ENCODE measurements at regions not wholly inside any gene's neighbourhood (a gene's known extent, or its start where the extent isn't known, plus 50 kb on each side); places are given as distances from the start of the nearest gene placed in this dataset.

DNA sequence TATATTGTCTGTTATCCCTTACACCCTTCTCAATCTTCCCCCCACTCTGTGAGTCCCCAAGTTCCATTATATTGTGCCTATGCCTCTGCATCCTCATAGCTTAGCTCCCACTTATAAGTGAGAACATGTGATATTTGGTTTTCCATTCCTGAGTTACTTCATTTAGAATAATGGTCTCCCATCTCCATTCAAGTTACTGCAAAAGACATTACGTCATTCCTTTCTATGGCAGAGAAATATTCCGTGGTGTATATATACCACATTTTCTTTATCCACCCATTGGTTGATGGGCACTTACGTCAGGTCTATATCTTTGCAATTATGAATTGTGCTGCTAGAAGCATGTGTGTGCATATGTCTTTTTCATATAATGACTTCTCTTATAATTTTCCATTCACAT is 54.8 kb upstream of the SGCD start:
- Mint-ChIP-seq H3K4me3 (no peak overlapping the region), H3K4me1 (ENCODE audit: low read depth) (no peaks in the 10 kb centered on the region), H3K9me3 (peaks cover 15% of the 10 kb centered on the region), H3K36me3 (ENCODE audit: low read depth) (no peaks in the 10 kb centered on the region), H3K27me3 (ENCODE audit: insufficient read depth) (no peaks in the 10 kb centered on the region; the same call in 1 of the 2 replicates), H3K27ac (no peak overlapping the region)
- TF ChIP-seq, protein P1, sequence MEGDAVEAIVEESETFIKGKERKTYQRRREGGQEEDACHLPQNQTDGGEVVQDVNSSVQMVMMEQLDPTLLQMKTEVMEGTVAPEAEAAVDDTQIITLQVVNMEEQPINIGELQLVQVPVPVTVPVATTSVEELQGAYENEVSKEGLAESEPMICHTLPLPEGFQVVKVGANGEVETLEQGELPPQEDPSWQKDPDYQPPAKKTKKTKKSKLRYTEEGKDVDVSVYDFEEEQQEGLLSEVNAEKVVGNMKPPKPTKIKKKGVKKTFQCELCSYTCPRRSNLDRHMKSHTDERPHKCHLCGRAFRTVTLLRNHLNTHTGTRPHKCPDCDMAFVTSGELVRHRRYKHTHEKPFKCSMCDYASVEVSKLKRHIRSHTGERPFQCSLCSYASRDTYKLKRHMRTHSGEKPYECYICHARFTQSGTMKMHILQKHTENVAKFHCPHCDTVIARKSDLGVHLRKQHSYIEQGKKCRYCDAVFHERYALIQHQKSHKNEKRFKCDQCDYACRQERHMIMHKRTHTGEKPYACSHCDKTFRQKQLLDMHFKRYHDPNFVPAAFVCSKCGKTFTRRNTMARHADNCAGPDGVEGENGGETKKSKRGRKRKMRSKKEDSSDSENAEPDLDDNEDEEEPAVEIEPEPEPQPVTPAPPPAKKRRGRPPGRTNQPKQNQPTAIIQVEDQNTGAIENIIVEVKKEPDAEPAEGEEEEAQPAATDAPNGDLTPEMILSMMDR (IDR thresholded peaks at IDR 0.05), result no peak
- DNase-seq, result no peak

DNA sequence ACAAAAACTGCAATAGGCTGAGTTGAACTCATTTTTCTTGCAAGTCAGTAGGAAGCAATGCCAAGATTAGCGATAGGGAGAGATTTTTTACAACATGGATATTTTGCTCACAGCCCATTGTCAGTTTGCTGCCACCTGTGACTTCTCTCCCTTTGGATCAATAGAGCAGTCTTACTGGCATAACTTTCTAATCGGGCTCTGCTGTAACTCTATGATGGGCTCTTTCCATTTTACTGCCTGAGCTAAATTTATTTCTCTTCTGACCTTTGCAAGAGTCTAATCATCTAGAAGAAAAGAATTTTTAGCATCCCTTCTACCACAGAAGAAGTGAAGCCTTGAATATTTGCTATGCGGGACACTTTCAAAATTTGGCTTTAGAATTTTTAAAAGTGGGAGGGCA is 53.6 kb upstream of the SGCD start:
- TF ChIP-seq, protein P1 (IDR thresholded peaks at IDR 0.05), result no peak
- peaks cover 26% of the 10 kb centered on the region for H3K9me3 Mint-ChIP-seq
- no peaks in the 10 kb centered on the region for H3K4me1 Mint-ChIP-seq (ENCODE audit: low read depth)
- DNase-seq, result no peak
- H3K27ac Mint-ChIP-seq, result no peak overlapping the region
- H3K4me3 Mint-ChIP-seq, result no peak overlapping the region
- no peaks in the 10 kb centered on the region; the same call in 1 of the 2 replicates for H3K27me3 Mint-ChIP-seq (ENCODE audit: insufficient read depth)
- no peaks in the 10 kb centered on the region for H3K36me3 Mint-ChIP-seq (ENCODE audit: low read depth)

DNA sequence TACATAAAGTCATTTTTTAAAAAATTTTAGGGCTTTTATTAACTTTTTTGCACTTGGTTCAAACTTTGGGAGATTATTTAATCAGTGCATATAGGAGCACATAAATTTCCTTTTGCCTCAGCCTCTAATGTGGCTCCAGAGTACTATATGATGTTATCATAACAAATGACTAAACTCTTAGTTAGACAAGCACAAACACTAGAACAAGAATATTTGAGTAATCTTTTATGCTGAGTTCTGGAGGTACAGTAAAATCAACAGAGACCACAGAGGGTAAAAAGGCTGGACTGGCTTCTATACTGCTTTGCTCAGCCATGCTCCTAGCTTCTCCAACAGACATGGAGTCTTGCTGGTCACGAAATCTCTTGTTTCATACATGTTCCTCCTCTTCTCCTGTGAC is 52.5 kb upstream of the SGCD start:
- TF ChIP-seq, protein P1 (IDR thresholded peaks at IDR 0.05), result no peak
- Mint-ChIP-seq H3K9me3 (peaks cover 21% of the 10 kb centered on the region), H3K36me3 (ENCODE audit: low read depth) (no peaks in the 10 kb centered on the region), H3K4me1 (ENCODE audit: low read depth) (no peaks in the 10 kb centered on the region), H3K4me3 (no peak overlapping the region), H3K27ac (no peak overlapping the region), H3K27me3 (ENCODE audit: insufficient read depth) (no peaks in the 10 kb centered on the region; the same call in 1 of the 2 replicates)
- no peak for DNase-seq
